HG03108 (cell line): ENCODE measurements at regions not wholly inside any gene's neighbourhood (a gene's known extent, or its start where the extent isn't known, plus 50 kb on each side); places are given as distances from the start of the nearest gene placed in this dataset.
"Not testable (repeated sequence)": the region's sequence is repeated elsewhere in the genome, so short reads cannot be mapped to it uniquely, and the experiment has no call there.

Source experiments
- ATAC-seq: cut with Tn5 transposase; IDR thresholded peaks from one replicate; pipeline ENCODE4 v1.9.1; 2021; ENCODE audit warnings: moderate library complexity; ENCODE audit not compliant: unreplicated experiment

DNA sequence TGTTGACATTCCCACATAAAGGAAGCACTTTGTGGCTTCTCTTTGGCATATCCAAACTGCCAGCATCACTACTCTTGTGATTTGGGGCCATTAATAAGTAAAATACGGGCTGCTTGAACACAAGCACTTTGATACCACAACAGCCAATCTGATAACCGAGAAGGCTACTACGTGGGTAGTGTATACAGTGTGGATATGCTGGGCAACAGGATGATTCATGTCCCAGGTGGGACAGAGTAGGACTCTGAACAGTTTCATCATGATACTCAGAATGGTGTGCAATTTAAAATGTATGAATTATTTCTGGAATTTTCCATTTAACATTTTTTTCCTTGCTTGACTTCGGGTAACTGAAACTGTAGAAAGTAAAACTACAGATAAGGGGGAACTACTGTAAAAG is 225.0 kb upstream of the DDHD1 start:
- ATAC-seq: no peak

- no peak for ATAC-seq
Observed at GRCh38 chr14:53376064-53376463, 222.9 kb upstream of the DDHD1 start.

GRCh38 chr14:53375599-53375998 is 222.5 kb upstream of the DDHD1 start:
- ATAC-seq: no peak

DNA sequence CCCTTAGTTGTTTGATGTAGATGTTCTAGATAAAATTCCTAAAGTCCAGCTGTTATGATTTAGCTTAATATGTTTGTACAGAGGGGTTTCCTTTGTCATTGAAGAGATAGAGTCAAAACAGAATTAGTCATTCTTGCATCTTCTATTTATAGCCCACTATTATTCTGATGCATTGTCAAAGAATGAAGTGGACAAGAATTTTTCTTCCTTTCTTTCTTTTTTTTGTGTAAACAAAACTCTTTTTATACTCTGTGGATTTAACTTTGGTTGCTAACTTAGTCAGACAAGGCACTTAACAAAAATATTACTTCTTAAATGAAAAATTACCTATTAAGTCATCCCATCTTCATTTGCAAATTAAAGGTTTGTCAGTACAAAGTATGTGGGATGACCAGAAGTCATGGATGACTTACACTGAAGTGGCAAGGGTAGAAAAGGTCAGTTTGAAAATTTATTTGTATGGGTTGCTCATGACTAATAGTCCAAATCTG is 215.6 kb upstream of the DDHD1 start:
- ATAC-seq: no peak

DNA sequence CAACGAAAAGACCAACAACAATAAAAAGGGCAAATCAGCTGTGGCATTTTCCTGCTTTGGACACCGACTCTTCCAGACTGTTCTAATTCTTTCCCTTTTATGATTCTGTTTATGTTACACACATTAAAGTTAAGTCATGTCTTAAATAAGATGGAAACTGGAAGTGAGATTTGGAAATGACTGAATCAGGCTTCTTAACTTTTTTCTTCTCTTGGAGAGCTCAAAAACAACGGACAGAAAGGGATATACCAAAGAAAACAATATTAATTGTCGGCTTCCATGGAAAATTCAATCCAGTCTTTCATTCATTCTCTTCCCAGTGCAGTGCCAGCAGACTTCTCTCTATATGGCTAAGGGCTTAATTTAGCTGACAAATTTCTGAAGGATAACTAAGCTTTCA is 214.9 kb upstream of the DDHD1 start:
- no peak for ATAC-seq

- ATAC-seq: no peak
Observed at GRCh38 chr14:53367644-53368026, 214.5 kb upstream of the DDHD1 start.

- ATAC-seq: no peak
Observed at GRCh38 chr14:53365486-53366130, 212.5 kb upstream of the DDHD1 start.

GRCh38 chr14:53362916-53363315 is 209.8 kb upstream of the DDHD1 start:
- ATAC-seq: not testable (repeated sequence)

GRCh38 chr14:53360829-53361228 is 207.7 kb upstream of the DDHD1 start:
- no peak for ATAC-seq

- ATAC-seq: no peak
Observed at GRCh38 chr14:53358166-53358565, 205.0 kb upstream of the DDHD1 start.

GRCh38 chr14:53356361-53357150 is 203.4 kb upstream of the DDHD1 start:
- ATAC-seq: no peak

- ATAC-seq: no peak
Observed at GRCh38 chr14:53355581-53356112, 202.5 kb upstream of the DDHD1 start.

- no peak for ATAC-seq
Observed at GRCh38 chr14:53354336-53354735, 201.2 kb upstream of the DDHD1 start.

DNA sequence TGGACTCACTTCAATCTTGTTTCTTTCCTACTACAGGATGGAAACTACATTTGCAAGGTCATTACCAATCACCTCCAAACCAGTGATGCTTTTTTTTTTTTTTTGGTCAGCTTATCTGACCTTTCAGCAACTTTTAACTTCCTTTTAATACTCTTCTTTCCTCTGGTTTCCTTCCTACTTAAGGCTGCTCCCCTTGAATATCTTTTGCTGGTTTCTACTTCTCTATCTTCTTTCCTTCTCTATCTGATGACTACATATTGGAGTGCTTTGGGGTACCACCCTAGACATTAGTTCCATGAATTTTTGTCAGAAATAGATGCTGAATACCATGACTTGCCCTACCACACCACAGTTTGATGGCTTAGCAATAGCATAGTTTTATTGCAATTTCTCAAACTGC is 197.7 kb upstream of the DDHD1 start:
- ATAC-seq: no peak

DNA sequence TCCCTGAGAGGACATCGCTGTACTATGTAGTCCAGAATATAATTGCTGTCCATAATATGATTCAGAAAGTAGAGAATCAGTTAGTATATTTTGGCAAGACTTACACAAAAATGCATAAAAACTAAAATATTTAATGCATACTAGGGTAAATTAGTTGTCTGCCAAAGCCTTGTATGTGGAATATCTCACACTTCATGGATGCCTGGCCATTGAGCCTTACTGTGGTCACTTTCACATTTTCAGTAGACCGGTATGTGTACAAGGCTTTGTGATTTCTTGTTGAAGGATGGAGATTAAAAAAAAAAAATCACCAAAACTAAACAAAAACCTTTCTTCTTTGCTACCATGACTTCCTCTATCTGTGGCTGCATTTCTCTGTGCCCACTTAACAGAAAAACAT is 197.3 kb upstream of the DDHD1 start:
- ATAC-seq: no peak

DNA sequence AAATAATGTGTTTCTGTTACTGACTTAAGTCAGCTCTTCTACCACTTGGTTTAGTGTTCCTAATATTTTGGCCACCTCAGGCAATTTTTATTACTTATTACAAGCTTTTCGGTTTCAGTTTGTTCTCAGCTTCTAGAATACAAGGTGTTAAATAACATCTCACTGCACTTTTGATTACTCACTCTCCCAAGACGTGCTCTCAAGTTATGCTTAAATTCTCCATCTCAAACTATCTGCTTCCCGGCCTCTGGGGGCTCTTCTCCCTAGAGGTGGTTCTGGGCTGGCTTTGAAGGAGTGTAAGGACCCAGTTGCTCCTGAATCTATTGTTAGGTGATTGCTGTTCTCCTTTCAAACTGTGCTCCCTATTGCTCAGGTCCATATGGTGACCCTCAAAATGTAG is 193.9 kb upstream of the DDHD1 start:
- ATAC-seq: no peak

- no peak for ATAC-seq
Observed at GRCh38 chr14:53341324-53341723, 188.2 kb upstream of the DDHD1 start.

DNA sequence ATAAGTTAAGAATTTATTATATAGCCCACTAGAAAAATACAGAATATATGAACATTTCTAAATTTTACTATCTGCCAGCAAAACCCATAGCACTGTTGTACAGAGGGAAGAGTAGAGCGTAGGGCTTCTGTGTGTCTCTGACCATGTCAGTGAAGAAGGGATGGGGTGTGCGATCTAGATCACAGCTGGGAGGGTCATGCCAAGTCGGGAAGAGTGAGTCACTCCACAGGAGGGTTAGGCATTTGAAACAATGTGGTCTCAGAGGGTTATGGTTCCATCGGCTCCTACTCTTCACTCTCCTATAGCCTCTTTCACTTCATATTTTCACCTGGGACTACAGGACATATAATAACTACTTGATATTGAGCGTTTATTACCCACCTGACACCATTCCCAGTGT is 185.1 kb upstream of the DDHD1 start:
- ATAC-seq: no peak

GRCh38 chr14:53336729-53337128 is 183.6 kb upstream of the DDHD1 start:
- ATAC-seq: no peak

- no peak for ATAC-seq
Observed at GRCh38 chr14:53333809-53334208, 180.7 kb upstream of the DDHD1 start.

DNA sequence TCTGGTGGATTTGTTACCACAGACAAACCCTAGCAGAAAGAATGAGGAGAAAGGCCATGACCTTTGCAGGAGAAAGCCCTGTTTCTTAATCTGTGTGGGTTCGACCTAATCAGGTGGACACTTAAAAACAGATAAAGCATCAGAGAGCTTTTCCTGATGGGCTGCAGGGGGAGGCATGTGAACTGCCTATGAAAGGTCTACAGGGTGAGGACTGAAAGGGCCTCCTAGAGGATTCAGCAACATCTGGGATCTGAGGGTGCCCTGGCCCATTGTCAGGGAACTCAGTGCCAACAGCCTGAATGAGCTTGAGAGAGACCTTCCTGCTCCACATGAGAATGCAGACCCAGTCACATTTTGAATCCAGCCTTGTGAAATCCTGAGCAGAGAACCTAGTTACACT is 178.8 kb upstream of the DDHD1 start:
- no peak for ATAC-seq

GRCh38 chr14:53331247-53331646 is 178.1 kb upstream of the DDHD1 start:
- ATAC-seq: no peak
